Astrocyte of the cerebellum (primary cell): ENCODE measurements at regions not wholly inside any gene's neighbourhood (a gene's known extent, or its start where the extent isn't known, plus 50 kb on each side); places are given as distances from the start of the nearest gene placed in this dataset.

Source experiments
- DNase-seq: peaks from one replicate; pipeline ENCODE4 v3.0.0-alpha.2; 2011; ENCODE audit warnings: low read depth
- H3K4me3 ChIP-seq: 2 replicates; pipeline ENCODE4 v1.5.1; 2011; ENCODE audit warnings: mild to moderate bottlenecking, low read depth, low read length, moderate library complexity
- CTCF ChIP-seq: IDR thresholded peaks from 2 replicates; pipeline ENCODE4 v1.5.1; 2012; ENCODE audit warnings: low read length, low read depth, moderate library complexity, mild to moderate bottlenecking; ENCODE audit errors: missing control alignments
- in situ Hi-C: cut with HindIII; loops from 2 replicates; pipeline ENCODE4 v1.10.0; 2017; ENCODE audit warnings: low sequenced_read_pairs

GRCh38 chr4:163673848-163674697 lies 179.6 kb downstream of the TMA16 start:
- DNase-seq = no peak
- in situ Hi-C loops = no loop called here
- no peak overlapping the region for H3K4me3 ChIP-seq
- no peak for TF ChIP-seq CTCF

- in situ Hi-C loops = no loop called here
- H3K4me3 ChIP-seq = no peak overlapping the region
- no peak for DNase-seq
- TF ChIP-seq CTCF = peak; percentile 49
These were observed 184.7 kb downstream of the TMA16 start for GRCh38 chr4:163679189-163679588.

- in situ Hi-C loops = no loop called here
- no peak for DNase-seq
- TF ChIP-seq CTCF = no peak
- no peak overlapping the region for H3K4me3 ChIP-seq
These were observed 186.1 kb downstream of the TMA16 start for GRCh38 chr4:163680386-163681098.

GRCh38 chr4:163681208-163681821 lies 186.8 kb downstream of the TMA16 start:
- no peak overlapping the region for H3K4me3 ChIP-seq
- TF ChIP-seq CTCF = peak; percentile 43
- in situ Hi-C loops = no loop called here
- no peak for DNase-seq

GRCh38 chr4:163688856-163689255 lies 194.4 kb downstream of the TMA16 start:
- DNase-seq = no peak

More at GRCh38 chr4:163688856-163689255, 194.4 kb downstream of the TMA16 start:
- no peak overlapping the region for H3K4me3 ChIP-seq
- in situ Hi-C loops = no loop called here
- TF ChIP-seq CTCF = no peak
